ENCODE measurements at regions not wholly inside any gene's neighbourhood (a gene's known extent, or its start where the extent isn't known, plus 50 kb on each side); places are given as distances from the start of the nearest gene placed in this dataset.

DNA sequence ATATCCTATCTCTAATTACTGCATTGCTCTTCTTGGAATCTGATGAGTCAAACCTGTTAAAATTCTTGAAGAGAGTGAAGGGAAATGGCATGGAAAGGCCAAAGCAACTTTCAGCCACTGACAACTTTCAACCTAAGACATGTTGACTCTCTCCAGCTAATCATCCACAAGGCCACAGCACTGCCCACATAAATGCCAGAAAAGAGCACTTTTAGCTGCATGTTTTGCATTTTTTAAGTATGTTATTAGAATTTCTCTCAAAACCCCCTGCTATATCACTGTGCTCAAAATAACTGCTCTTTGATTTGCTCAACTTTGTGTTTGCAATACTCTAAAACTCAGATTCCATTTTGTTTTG lies 352.5 kb downstream of the ADGRL2 start:
- no peak overlapping the region for H3K4ac ChIP-seq (ENCODE audit: low read length)
- H3K4me2 ChIP-seq (ENCODE audit: insufficient read depth, low read length, poor library complexity, severe bottlenecking) = no peak overlapping the region
- H3K14ac ChIP-seq (ENCODE audit: low read length) = no peak overlapping the region
- no peaks in the 10 kb centered on the region for H3K79me1 ChIP-seq (ENCODE audit: low read depth, low read length)
- H2BK15ac ChIP-seq (ENCODE audit: low read length) = no peak overlapping the region
- no peaks in the 10 kb centered on the region for H3K9me3 ChIP-seq (replicated peaks in 1 of 2; ENCODE audit: control insufficient read depth in 2 of 2, insufficient read depth in 1 of 2, low read depth in 1 of 2, low read length in 2 of 2)
- H2AK5ac ChIP-seq (ENCODE audit: low read depth, low read length) = no peak overlapping the region
- no peaks in the 10 kb centered on the region for H3K36me3 ChIP-seq (replicated peaks in 1 of 2; ENCODE audit: control insufficient read depth in 2 of 2, insufficient read depth in 2 of 2, low read length in 2 of 2)
- no peak overlapping the region for H3K23ac ChIP-seq (ENCODE audit: low read depth, low read length, poor library complexity)
- no peak overlapping the region for H2BK12ac ChIP-seq (ENCODE audit: low read length)
- no peak for DNase-seq (ENCODE audit: low spot score)
- H2BK120ac ChIP-seq (ENCODE audit: low read depth, low read length) = no peak overlapping the region
- H3K18ac ChIP-seq (ENCODE audit: low read length) = no peak overlapping the region
- H3K27me3 ChIP-seq (ENCODE audit: control insufficient read depth in 3 of 3, insufficient read depth in 3 of 3, low read depth in 1 of 3, low read length in 3 of 3) = no peaks in the 10 kb centered on the region
- no peak overlapping the region for H3K9ac ChIP-seq (ENCODE audit: low read depth, low read length, poor library complexity)
- H4K8ac ChIP-seq (ENCODE audit: low read depth, low read length) = no peak overlapping the region
- no peak overlapping the region for H2BK5ac ChIP-seq (ENCODE audit: low read length)
- H3K27ac ChIP-seq (replicated peaks; ENCODE audit: low read length) = no peak overlapping the region
- H3K4me1 ChIP-seq (ENCODE audit: control insufficient read depth in 2 of 2, insufficient read depth in 1 of 2, low read depth in 1 of 2, low read length in 2 of 2) = peaks cover 0 to 2% of the 10 kb centered on the region in 2 donors
- H4K91ac ChIP-seq (ENCODE audit: low read depth, low read length, poor library complexity) = no peak overlapping the region
- no peak overlapping the region for H2AFZ ChIP-seq (ENCODE audit: low read length)
- H3K4me3 ChIP-seq (ENCODE audit: low read length in 2 of 2) = no peak overlapping the region

DNA sequence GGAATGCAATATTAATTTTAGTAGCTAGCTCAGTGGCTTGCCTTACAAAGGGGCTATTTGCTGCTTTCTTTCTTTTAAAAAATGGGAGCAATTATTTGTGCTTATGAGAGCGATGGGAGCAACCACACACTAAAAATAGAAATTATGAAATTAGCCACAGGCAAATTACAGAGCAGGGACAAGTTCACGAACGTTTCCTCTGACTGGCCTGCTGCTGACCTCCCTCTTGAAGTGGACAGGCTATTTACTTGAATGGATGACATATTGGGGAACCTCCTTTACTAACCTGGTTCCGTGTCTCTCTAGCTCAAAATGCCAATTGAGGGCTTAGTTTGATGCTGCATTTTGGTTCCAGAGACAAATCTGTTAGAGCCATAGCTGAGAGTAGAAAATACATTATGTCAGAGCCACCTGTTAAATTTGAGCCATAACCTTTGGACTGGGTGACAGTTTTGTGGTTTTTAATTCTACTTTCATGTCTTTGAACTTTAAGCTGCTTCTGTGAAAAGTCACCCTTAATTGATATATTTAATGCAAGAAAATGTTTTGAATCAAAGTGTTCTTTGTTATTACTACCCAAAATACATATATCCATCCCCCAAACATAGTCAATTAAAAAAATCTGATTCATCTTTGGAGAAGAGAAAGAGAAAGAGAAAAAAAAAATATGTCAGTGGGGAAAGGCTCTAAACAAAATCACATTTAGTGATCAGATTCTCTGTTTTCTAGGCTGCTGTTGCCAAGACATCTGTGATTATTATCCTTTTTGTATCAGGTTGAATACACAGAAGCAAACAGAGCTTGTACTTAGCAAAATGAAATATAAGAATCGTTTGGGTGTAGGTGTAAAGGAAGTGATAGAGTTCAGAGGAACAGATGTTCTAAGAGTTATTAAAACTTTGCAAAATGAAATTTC lies 351.9 kb downstream of the ADGRL2 start:
- H2BK5ac ChIP-seq (ENCODE audit: low read length) = no peak overlapping the region
- no peaks in the 10 kb centered on the region for H3K9me3 ChIP-seq (replicated peaks in 1 of 2; ENCODE audit: control insufficient read depth in 2 of 2, insufficient read depth in 1 of 2, low read depth in 1 of 2, low read length in 2 of 2)
- H3K4me2 ChIP-seq (ENCODE audit: insufficient read depth, low read length, poor library complexity, severe bottlenecking) = no peak overlapping the region
- no peaks in the 10 kb centered on the region for H3K79me1 ChIP-seq (ENCODE audit: low read depth, low read length)
- no peak overlapping the region for H3K27ac ChIP-seq (replicated peaks; ENCODE audit: low read length)
- no peak overlapping the region for H3K18ac ChIP-seq (ENCODE audit: low read length)
- H3K4ac ChIP-seq (ENCODE audit: low read length) = no peak overlapping the region
- no peak overlapping the region for H2BK120ac ChIP-seq (ENCODE audit: low read depth, low read length)
- H3K9ac ChIP-seq (ENCODE audit: low read depth, low read length, poor library complexity) = no peak overlapping the region
- H2BK12ac ChIP-seq (ENCODE audit: low read length) = no peak overlapping the region
- H3K36me3 ChIP-seq (replicated peaks in 1 of 2; ENCODE audit: control insufficient read depth in 2 of 2, insufficient read depth in 2 of 2, low read length in 2 of 2) = no peaks in the 10 kb centered on the region
- no peak overlapping the region for H3K14ac ChIP-seq (ENCODE audit: low read length)
- H3K4me3 ChIP-seq (ENCODE audit: low read length in 2 of 2) = no peak overlapping the region
- H3K27me3 ChIP-seq (ENCODE audit: control insufficient read depth in 3 of 3, insufficient read depth in 3 of 3, low read depth in 1 of 3, low read length in 3 of 3) = no peaks in the 10 kb centered on the region
- no peak overlapping the region for H4K91ac ChIP-seq (ENCODE audit: low read depth, low read length, poor library complexity)
- H2AK5ac ChIP-seq (ENCODE audit: low read depth, low read length) = no peak overlapping the region
- H2BK15ac ChIP-seq (ENCODE audit: low read length) = no peak overlapping the region
- no CpG with 5 or more reads among the region's 5 CpGs for WGBS, 2 donors (ENCODE audit: extremely low coverage in 2 of 2, insufficient read length in 2 of 2, insufficient replicate concordance in 1 of 2)
- H4K8ac ChIP-seq (ENCODE audit: low read depth, low read length) = no peak overlapping the region
- DNase-seq (ENCODE audit: low spot score) = no peak
- H2AFZ ChIP-seq (ENCODE audit: low read length) = no peak overlapping the region
- no peak overlapping the region for H3K23ac ChIP-seq (ENCODE audit: low read depth, low read length, poor library complexity)
- peaks cover 0 to 2% of the 10 kb centered on the region in 2 donors for H3K4me1 ChIP-seq (ENCODE audit: control insufficient read depth in 2 of 2, insufficient read depth in 1 of 2, low read depth in 1 of 2, low read length in 2 of 2)

DNA sequence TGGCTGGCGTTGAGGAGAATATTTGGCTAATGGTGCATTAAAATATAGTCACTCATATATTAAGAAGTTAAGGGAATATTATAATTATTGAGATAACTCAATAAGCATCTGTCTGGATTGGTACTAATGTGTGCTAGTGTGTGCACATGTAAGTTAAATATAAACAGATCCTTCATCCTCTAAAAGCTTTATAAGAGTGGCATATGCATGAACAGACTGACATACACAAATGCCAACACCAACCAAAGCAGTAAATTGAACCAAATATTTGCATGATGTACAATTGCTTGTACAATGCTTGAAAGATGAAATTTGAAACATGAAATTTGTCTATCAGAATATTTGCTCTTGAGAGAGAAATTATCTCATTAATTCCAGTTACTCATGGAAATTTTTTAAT lies 344.9 kb downstream of the ADGRL2 start:
- Histone ChIP-seq H3K4me2 (ENCODE audit: insufficient read depth, low read length, poor library complexity, severe bottlenecking) (no peak overlapping the region), H2AK5ac (ENCODE audit: low read depth, low read length) (no peak overlapping the region), H3K79me1 (ENCODE audit: low read depth, low read length) (no peaks in the 10 kb centered on the region), H3K27me3 (ENCODE audit: control insufficient read depth in 3 of 3, insufficient read depth in 3 of 3, low read depth in 1 of 3, low read length in 3 of 3) (no peaks in the 10 kb centered on the region), H3K9ac (ENCODE audit: low read depth, low read length, poor library complexity) (no peak overlapping the region), H2BK15ac (ENCODE audit: low read length) (no peak overlapping the region), H3K27ac (replicated peaks; ENCODE audit: low read length) (no peak overlapping the region), H3K18ac (ENCODE audit: low read length) (no peak overlapping the region), H4K8ac (ENCODE audit: low read depth, low read length) (no peak overlapping the region), H2BK5ac (ENCODE audit: low read length) (no peak overlapping the region), H3K23ac (ENCODE audit: low read depth, low read length, poor library complexity) (no peak overlapping the region), H4K91ac (ENCODE audit: low read depth, low read length, poor library complexity) (no peak overlapping the region), H2BK120ac (ENCODE audit: low read depth, low read length) (no peak overlapping the region), H3K4me3 (ENCODE audit: low read length in 2 of 2) (no peak overlapping the region), H2BK12ac (ENCODE audit: low read length) (no peak overlapping the region), H3K4me1 (ENCODE audit: control insufficient read depth in 2 of 2, insufficient read depth in 1 of 2, low read depth in 1 of 2, low read length in 2 of 2) (no peaks in the 10 kb centered on the region), H3K14ac (ENCODE audit: low read length) (no peak overlapping the region), H3K36me3 (replicated peaks in 1 of 2; ENCODE audit: control insufficient read depth in 2 of 2, insufficient read depth in 2 of 2, low read length in 2 of 2) (no peaks in the 10 kb centered on the region), H3K4ac (ENCODE audit: low read length) (no peak overlapping the region), H2AFZ (ENCODE audit: low read length) (no peak overlapping the region), H3K9me3 (replicated peaks in 1 of 2; ENCODE audit: control insufficient read depth in 2 of 2, insufficient read depth in 1 of 2, low read depth in 1 of 2, low read length in 2 of 2) (no peaks in the 10 kb centered on the region)
- no CpG with 5 or more reads among the region's 1 CpG for WGBS, 2 donors (ENCODE audit: extremely low coverage in 2 of 2, insufficient read length in 2 of 2, insufficient replicate concordance in 1 of 2)
- no peak for DNase-seq (ENCODE audit: low spot score)

DNA sequence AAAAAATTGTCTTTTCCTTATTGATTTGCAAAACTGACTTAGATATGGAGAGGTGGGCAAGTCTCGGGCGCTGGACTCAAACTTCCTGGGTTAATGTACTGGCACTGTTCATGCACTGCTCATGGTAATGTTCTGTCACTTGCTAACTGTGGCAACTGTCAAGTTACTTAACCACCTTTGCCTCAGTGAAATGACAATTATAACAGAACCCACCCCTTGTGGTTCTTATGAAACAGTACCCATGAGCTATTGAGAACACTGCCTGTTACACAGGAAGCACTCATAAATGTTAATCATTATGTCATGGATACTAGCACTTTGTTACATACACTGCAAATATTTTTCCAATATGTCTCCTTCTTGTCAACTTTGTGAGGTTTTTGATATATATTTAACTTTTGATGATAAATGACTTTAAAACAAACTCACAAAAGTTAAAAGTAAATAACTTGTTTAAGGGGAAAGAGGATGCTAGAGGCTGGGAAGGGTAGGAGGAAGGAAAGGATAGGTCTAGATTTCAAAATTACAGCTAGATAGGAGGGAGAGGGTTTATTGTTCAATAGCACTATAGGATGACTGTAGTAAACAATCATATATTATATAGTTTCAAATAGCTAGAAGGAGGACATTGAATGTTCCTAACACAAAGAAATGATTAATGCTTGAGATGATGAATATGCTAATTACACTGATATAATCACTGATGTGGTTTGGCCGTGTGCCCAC lies 342.5 kb downstream of the ADGRL2 start:
- no peaks in the 10 kb centered on the region for H3K79me1 ChIP-seq (ENCODE audit: low read depth, low read length)
- DNase-seq (ENCODE audit: low spot score) = no peak

More for the DNA sequence above, 342.5 kb downstream of the ADGRL2 start:
- Histone ChIP-seq H3K36me3 (replicated peaks in 1 of 2; ENCODE audit: control insufficient read depth in 2 of 2, insufficient read depth in 2 of 2, low read length in 2 of 2) (no peaks in the 10 kb centered on the region), H2BK120ac (ENCODE audit: low read depth, low read length) (no peak overlapping the region), H2BK5ac (ENCODE audit: low read length) (no peak overlapping the region), H3K23ac (ENCODE audit: low read depth, low read length, poor library complexity) (no peak overlapping the region), H3K4me3 (ENCODE audit: low read length in 2 of 2) (no peak overlapping the region), H3K9ac (ENCODE audit: low read depth, low read length, poor library complexity) (no peak overlapping the region), H3K9me3 (replicated peaks in 1 of 2; ENCODE audit: control insufficient read depth in 2 of 2, insufficient read depth in 1 of 2, low read depth in 1 of 2, low read length in 2 of 2) (no peaks in the 10 kb centered on the region), H2AK5ac (ENCODE audit: low read depth, low read length) (no peak overlapping the region), H3K14ac (ENCODE audit: low read length) (no peak overlapping the region), H3K4me1 (ENCODE audit: control insufficient read depth in 2 of 2, insufficient read depth in 1 of 2, low read depth in 1 of 2, low read length in 2 of 2) (no peaks in the 10 kb centered on the region), H3K18ac (ENCODE audit: low read length) (no peak overlapping the region), H3K4ac (ENCODE audit: low read length) (no peak overlapping the region), H3K27me3 (ENCODE audit: control insufficient read depth in 3 of 3, insufficient read depth in 3 of 3, low read depth in 1 of 3, low read length in 3 of 3) (no peaks in the 10 kb centered on the region), H3K4me2 (ENCODE audit: insufficient read depth, low read length, poor library complexity, severe bottlenecking) (no peak overlapping the region), H4K8ac (ENCODE audit: low read depth, low read length) (no peak overlapping the region), H2BK15ac (ENCODE audit: low read length) (no peak overlapping the region), H4K91ac (ENCODE audit: low read depth, low read length, poor library complexity) (no peak overlapping the region), H3K27ac (replicated peaks; ENCODE audit: low read length) (no peak overlapping the region), H2BK12ac (ENCODE audit: low read length) (no peak overlapping the region), H2AFZ (ENCODE audit: low read length) (no peak overlapping the region)
- WGBS, 2 donors (ENCODE audit: extremely low coverage in 2 of 2, insufficient read length in 2 of 2, insufficient replicate concordance in 1 of 2) = no CpG with 5 or more reads among the region's 3 CpGs
